HCT116 (cell line): ENCODE measurements at regions not wholly inside any gene's neighbourhood (a gene's known extent, or its start where the extent isn't known, plus 50 kb on each side); places are given as distances from the start of the nearest gene placed in this dataset.

Source experiments
- EGR1 ChIP-seq: IDR thresholded peaks from 2 replicates; pipeline ENCODE4 v1.6.1; 2012; ENCODE audit warnings: low read depth
- EZH2 ChIP-seq: fragments of 200-600 bp; sonication (generic); IDR thresholded peaks from 2 replicates; pipeline ENCODE4 v1.6.1; 2017; ENCODE audit warnings: antibody characterized with exemption, mixed run types
- FOSL1 ChIP-seq: IDR thresholded peaks from 2 replicates; pipeline ENCODE4 v1.6.1; 2012; ENCODE audit warnings: low read depth
- JUND ChIP-seq: IDR thresholded peaks from 2 replicates; pipeline ENCODE4 v1.6.1; 2012
- POLR2AphosphoS5 ChIP-seq: IDR thresholded peaks from 2 replicates; pipeline ENCODE4 v1.6.1; 2011; ENCODE audit warnings: mild to moderate bottlenecking, low read depth, low read length, moderate library complexity
- SIN3A ChIP-seq: IDR thresholded peaks from 2 replicates; pipeline ENCODE4 v1.6.1; 2012; ENCODE audit warnings: low read depth
- SP1 ChIP-seq: IDR thresholded peaks from 2 replicates; pipeline ENCODE4 v1.6.1; 2012; ENCODE audit warnings: low read depth
- SRF ChIP-seq: IDR thresholded peaks from 2 replicates; pipeline ENCODE4 v1.6.1; 2012; ENCODE audit warnings: low read depth
- YY1 ChIP-seq: IDR thresholded peaks from 2 replicates; pipeline ENCODE4 v1.6.1; 2011; ENCODE audit warnings: low read length, low read depth, moderate library complexity, mild to moderate bottlenecking; ENCODE audit not compliant: insufficient replicate concordance; ENCODE audit errors: extremely low read depth
- TF ChIP-seq, protein P1 (sequence below), 3 experiments: fragments of 200-600 bp in 1 of 3; sonication (generic) in 1 of 3; IDR thresholded peaks in 2 of 3; conservative IDR thresholded peaks in 1 of 3; 2 replicates each; pipeline ENCODE4 v1.5.1; 2012 to 2017; ENCODE audit warnings: low read depth in 2 of 3, low read length in 2 of 3, antibody characterized with exemption in 1 of 3, borderline replicate concordance in 1 of 3, control low read depth in 1 of 3, mild to moderate bottlenecking in 1 of 3, mixed read lengths in 1 of 3, mixed run types in 1 of 3, moderate library complexity in 1 of 3; ENCODE audit not compliant: insufficient read depth in 1 of 3
- TF ChIP-seq, protein P2 (sequence below): IDR thresholded peaks from 2 replicates; pipeline ENCODE4 v1.6.1; 2012; ENCODE audit warnings: low read depth

DNA sequence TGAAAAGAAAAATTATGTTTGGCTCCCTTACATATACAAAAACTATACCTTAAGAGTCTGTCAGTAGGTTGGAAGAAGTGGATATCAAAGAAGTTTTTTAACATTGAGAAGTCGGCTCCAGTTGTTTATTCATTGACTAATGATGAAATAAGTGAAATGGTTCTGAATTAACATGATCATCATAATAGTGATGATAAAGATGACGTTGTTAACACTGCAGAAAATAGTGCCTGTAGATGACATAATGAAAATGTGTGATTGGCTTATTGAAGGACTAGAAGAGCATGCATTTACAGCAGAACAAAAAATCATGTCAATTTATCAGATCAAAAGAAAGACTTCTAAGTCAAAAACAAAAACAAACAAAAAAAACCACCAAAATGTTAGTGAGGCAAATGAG lies 1125.4 kb upstream of the NXPH2 start:
- TF ChIP-seq SP1 (no peak), POLR2AphosphoS5 (no peak), EZH2 (no peak), SIN3A (no peak), YY1 (no peak), JUND (no peak), SRF (no peak), EGR1 (no peak), FOSL1 (no peak)
- TF ChIP-seq, protein P1, sequence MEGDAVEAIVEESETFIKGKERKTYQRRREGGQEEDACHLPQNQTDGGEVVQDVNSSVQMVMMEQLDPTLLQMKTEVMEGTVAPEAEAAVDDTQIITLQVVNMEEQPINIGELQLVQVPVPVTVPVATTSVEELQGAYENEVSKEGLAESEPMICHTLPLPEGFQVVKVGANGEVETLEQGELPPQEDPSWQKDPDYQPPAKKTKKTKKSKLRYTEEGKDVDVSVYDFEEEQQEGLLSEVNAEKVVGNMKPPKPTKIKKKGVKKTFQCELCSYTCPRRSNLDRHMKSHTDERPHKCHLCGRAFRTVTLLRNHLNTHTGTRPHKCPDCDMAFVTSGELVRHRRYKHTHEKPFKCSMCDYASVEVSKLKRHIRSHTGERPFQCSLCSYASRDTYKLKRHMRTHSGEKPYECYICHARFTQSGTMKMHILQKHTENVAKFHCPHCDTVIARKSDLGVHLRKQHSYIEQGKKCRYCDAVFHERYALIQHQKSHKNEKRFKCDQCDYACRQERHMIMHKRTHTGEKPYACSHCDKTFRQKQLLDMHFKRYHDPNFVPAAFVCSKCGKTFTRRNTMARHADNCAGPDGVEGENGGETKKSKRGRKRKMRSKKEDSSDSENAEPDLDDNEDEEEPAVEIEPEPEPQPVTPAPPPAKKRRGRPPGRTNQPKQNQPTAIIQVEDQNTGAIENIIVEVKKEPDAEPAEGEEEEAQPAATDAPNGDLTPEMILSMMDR (IDR thresholded peaks at IDR 0.05 in 2 of 3, conservative IDR thresholded peaks at IDR 0.05 in 1 of 3; ENCODE audit: borderline replicate concordance in 1 of 3, insufficient read depth in 1 of 3, low read depth in 2 of 3, low read length in 2 of 3): no peak
- TF ChIP-seq, protein P2, sequence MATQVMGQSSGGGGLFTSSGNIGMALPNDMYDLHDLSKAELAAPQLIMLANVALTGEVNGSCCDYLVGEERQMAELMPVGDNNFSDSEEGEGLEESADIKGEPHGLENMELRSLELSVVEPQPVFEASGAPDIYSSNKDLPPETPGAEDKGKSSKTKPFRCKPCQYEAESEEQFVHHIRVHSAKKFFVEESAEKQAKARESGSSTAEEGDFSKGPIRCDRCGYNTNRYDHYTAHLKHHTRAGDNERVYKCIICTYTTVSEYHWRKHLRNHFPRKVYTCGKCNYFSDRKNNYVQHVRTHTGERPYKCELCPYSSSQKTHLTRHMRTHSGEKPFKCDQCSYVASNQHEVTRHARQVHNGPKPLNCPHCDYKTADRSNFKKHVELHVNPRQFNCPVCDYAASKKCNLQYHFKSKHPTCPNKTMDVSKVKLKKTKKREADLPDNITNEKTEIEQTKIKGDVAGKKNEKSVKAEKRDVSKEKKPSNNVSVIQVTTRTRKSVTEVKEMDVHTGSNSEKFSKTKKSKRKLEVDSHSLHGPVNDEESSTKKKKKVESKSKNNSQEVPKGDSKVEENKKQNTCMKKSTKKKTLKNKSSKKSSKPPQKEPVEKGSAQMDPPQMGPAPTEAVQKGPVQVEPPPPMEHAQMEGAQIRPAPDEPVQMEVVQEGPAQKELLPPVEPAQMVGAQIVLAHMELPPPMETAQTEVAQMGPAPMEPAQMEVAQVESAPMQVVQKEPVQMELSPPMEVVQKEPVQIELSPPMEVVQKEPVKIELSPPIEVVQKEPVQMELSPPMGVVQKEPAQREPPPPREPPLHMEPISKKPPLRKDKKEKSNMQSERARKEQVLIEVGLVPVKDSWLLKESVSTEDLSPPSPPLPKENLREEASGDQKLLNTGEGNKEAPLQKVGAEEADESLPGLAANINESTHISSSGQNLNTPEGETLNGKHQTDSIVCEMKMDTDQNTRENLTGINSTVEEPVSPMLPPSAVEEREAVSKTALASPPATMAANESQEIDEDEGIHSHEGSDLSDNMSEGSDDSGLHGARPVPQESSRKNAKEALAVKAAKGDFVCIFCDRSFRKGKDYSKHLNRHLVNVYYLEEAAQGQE: no peak
